Thoracic aorta (tissue), 2 donors: ENCODE measurements at regions not wholly inside any gene's neighbourhood (a gene's known extent, or its start where the extent isn't known, plus 50 kb on each side); places are given as distances from the start of the nearest gene placed in this dataset.

ENCODE experiments used
- ATAC-seq: fragments of 150-250 bp; one replicate; pipeline ENCODE4 v1.8.0; 2017; ENCODE audit warnings: low read depth; ENCODE audit not compliant: insufficient number of reproducible peaks, low FRiP score
- DNase-seq: peaks from one replicate; pipeline ENCODE4 v3.0.0-alpha.2; 2020; ENCODE audit warnings: low spot score
- H3K27ac ChIP-seq, 2 donors: fragments of 200-600 bp; sonication (generic); 1 replicate in 1 of 2; 2 replicates in 1 of 2; pipeline ENCODE4 v1.5.1; 2016; ENCODE audit warnings: mild to moderate bottlenecking in 2 of 2, moderate library complexity in 2 of 2
- H3K27me3 ChIP-seq: fragments of 200-600 bp; sonication (generic); replicated peaks from 2 replicates; pipeline ENCODE4 v1.6.0; 2016; ENCODE audit warnings: mild to moderate bottlenecking; ENCODE audit not compliant: insufficient read depth
- H3K36me3 ChIP-seq: fragments of 200-600 bp; sonication (generic); one replicate; pipeline ENCODE4 v1.5.1; 2016
- H3K4me1 ChIP-seq, 2 donors: fragments of 200-600 bp; sonication (generic); 1 replicate in 1 of 2; 2 replicates in 1 of 2; pipeline versions ENCODE4 v1.5.1 to v1.6.0; 2016; ENCODE audit warnings: low read depth in 2 of 2, mild to moderate bottlenecking in 1 of 2; ENCODE audit not compliant: control insufficient read depth in 1 of 2
- H3K4me3 ChIP-seq: fragments of 200-600 bp; sonication (generic); 2 replicates; pipeline ENCODE4 v1.5.1; 2016; ENCODE audit warnings: mild to moderate bottlenecking
- H3K9me3 ChIP-seq: fragments of 200-600 bp; sonication (generic); 2 replicates; pipeline ENCODE4 v1.5.1; 2016
- TF ChIP-seq, protein P1 (sequence below): fragments of 200-600 bp; sonication (generic); IDR thresholded peaks from one replicate; pipeline ENCODE4 v1.5.1; 2019; ENCODE audit warnings: antibody characterized with exemption

DNA sequence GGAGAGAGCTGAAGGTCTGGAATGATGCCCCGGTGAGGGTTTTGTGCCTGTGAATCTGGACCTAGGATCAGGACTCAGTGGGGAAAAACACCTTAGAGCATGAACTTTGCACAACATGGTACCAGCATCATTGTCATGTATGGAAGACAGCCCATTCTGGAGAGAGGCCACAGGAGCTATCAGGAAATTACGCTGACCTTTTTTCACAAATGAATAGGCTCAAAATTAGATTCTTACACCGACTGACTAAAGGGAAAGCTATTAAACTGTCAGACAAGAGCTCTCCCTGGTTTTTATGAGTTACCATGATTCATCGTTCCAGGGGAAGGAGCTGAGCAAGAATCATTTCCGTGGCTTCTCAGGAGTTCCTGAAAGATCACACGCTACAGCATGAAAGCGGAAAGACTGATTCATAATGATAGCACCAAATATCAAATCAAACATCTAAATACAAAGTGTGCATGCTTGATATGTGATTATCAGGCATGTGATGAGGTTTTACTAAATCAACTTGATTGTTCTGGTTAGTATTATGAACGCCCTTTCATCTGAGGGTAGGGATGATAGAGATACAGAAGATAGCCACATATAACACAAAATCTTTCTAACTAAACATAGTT is 224.9 kb upstream of the SMLR1 start:
- TF ChIP-seq, protein P1, sequence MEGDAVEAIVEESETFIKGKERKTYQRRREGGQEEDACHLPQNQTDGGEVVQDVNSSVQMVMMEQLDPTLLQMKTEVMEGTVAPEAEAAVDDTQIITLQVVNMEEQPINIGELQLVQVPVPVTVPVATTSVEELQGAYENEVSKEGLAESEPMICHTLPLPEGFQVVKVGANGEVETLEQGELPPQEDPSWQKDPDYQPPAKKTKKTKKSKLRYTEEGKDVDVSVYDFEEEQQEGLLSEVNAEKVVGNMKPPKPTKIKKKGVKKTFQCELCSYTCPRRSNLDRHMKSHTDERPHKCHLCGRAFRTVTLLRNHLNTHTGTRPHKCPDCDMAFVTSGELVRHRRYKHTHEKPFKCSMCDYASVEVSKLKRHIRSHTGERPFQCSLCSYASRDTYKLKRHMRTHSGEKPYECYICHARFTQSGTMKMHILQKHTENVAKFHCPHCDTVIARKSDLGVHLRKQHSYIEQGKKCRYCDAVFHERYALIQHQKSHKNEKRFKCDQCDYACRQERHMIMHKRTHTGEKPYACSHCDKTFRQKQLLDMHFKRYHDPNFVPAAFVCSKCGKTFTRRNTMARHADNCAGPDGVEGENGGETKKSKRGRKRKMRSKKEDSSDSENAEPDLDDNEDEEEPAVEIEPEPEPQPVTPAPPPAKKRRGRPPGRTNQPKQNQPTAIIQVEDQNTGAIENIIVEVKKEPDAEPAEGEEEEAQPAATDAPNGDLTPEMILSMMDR = no peak
- ATAC-seq (no peak), DNase-seq (no peak)
- no peaks in the 10 kb centered on the region for H3K9me3 ChIP-seq
- H3K27ac ChIP-seq = no peak overlapping the region
- no peak overlapping the region for H3K4me3 ChIP-seq
- H3K36me3 ChIP-seq = no peaks in the 10 kb centered on the region
- H3K4me1 ChIP-seq = peaks cover 0 to 3% of the 10 kb centered on the region in 2 donors
- H3K27me3 ChIP-seq = no peaks in the 10 kb centered on the region

DNA sequence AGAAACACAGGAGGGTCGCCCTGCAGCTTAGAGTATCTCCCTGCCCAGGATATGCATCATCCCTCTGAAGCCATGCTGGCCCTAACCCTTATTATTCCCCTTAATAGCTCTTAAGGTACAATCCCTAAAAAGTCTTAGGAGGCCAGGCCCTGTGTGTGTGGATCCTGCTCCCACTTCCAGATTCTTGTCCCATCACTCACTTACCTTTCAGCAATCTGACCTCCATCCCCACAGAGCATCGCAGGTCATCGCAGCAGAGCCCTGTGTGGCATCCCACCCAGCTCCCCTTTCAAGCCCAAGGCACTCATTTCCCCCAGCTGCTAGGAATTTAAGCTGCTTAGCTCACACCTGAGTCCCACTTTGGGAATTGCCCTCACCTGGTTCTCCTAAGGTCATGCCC is 223.8 kb upstream of the SMLR1 start:
- Histone ChIP-seq H3K27ac (no peak overlapping the region), H3K27me3 (no peaks in the 10 kb centered on the region), H3K4me1 (peaks cover 0 to 3% of the 10 kb centered on the region in 2 donors), H3K4me3 (no peak overlapping the region), H3K9me3 (no peaks in the 10 kb centered on the region), H3K36me3 (no peaks in the 10 kb centered on the region)
- ATAC-seq (no peak), DNase-seq (no peak)
- TF ChIP-seq, protein P1 = no peak

DNA sequence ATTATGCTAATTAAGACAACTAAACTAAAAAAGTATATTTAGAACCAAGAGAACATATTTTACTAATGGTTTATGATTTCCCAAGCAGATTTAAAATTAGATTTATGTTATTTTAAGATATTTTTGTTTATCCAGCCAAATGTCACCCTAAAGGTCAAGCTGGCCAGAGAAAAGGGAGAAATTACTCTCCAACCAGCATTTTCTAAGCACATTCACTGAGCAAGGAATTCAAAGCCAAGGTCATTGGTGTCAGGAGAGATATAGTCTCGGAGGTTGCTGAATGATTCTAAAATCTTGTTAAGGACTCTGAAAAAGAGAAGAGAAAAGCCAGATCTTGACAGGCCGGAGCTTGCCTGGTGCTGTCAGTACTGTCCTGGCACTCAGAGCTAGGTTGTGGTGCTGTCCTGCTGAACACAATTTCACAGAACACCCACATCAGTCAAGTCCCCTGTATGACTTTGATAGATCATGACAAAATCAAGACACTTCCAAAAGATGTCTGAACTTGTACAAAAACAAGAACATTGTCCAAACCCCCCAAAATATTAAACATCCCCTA is 222.3 kb upstream of the SMLR1 start:
- Histone ChIP-seq H3K27ac (no peak overlapping the region), H3K4me1 (peaks cover 0 to 3% of the 10 kb centered on the region in 2 donors), H3K36me3 (no peaks in the 10 kb centered on the region), H3K4me3 (no peak overlapping the region), H3K27me3 (no peaks in the 10 kb centered on the region), H3K9me3 (no peaks in the 10 kb centered on the region)
- TF ChIP-seq, protein P1 = no peak
- no peak for ATAC-seq
- no peak for DNase-seq

DNA sequence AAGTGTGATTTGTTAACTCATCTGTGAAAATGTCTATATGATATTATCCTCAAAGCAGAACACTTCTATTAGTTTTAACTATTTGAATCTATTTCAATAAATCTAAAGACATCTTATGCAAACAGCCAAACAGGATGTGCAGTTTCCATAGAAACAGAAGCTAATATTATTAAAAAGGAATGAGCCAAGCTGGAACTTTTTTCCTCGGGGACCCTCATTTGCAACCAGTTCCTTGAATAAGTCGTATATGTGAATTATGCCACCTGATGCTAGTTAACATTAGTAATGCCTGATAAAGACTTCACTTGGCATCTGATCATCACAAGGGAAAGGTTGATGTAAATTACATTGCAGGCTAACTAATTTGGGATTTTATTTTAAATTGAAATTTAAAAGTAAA is 216.9 kb upstream of the SMLR1 start:
- no peak for ATAC-seq

DNA sequence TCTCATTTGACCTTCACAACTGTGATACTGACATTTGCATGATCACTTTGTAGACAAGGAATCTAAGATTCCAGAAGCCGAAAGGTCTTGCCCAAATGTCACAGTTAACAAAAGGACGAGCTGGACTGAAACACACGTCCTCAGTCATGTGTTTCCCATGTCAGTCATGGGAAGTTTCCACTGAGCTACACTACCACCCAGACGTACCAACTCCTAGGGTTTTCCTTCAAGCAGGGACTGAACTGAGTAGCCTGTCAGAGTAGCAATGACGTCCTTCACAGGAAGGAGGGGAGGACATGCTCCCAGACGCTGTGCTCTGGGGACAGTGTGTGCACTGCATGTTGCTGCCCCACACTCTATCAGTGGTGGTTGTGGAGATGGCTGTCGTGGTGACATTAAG is 215.8 kb upstream of the SMLR1 start:
- no peak for ATAC-seq
- Histone ChIP-seq H3K4me1 (no peaks in the 10 kb centered on the region), H3K36me3 (no peaks in the 10 kb centered on the region), H3K27me3 (no peaks in the 10 kb centered on the region), H3K9me3 (no peaks in the 10 kb centered on the region), H3K4me3 (no peak overlapping the region), H3K27ac (no peak overlapping the region)
- no peak for DNase-seq
- TF ChIP-seq, protein P1 = no peak

More for the DNA sequence above, 216.9 kb upstream of the SMLR1 start:
- Histone ChIP-seq H3K4me3 (no peak overlapping the region), H3K27me3 (no peaks in the 10 kb centered on the region), H3K27ac (no peak overlapping the region), H3K4me1 (no peaks in the 10 kb centered on the region), H3K36me3 (no peaks in the 10 kb centered on the region), H3K9me3 (no peaks in the 10 kb centered on the region)
- TF ChIP-seq, protein P1 = no peak
- DNase-seq = no peak
